NCI-H146 treated with DMSO at 0.1 percent for 48 hours (cell line): ENCODE measurements at regions not wholly inside any gene's neighbourhood (a gene's known extent, or its start where the extent isn't known, plus 50 kb on each side); places are given as distances from the start of the nearest gene placed in this dataset.
"Not testable (repeated sequence)": the region's sequence is repeated elsewhere in the genome, so short reads cannot be mapped to it uniquely, and the experiment has no call there.

Experiments
- DNase-seq: peaks from one replicate; lab custom pipeline; 2025; ENCODE audit not compliant: unreplicated experiment; lab: John Stamatoyannopoulos, UW

GRCh38 chr3:82129221-82129801 lies 367.9 kb upstream of the GBE1 start:
- DNase-seq = no peak

DNA sequence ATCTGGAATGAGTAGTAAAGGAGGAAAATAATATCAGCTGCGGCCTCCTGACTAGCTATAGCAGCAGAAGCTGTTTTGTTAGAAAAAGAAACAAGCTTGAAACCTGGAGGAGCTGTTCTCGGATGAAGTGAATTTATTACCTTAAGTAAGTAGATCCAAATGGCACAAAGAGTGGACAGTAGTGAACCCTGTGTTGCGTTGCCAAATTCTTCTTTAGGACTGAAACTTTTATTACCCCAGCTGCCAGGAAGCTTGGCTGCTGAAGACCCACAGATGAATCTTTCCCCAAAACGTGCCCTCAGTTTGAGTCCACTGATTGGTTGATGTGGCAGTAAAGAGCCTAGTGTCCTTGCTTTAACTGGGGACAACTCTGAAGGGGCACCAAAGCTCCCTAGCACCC lies 366.8 kb upstream of the GBE1 start:
- no peak for DNase-seq

DNA sequence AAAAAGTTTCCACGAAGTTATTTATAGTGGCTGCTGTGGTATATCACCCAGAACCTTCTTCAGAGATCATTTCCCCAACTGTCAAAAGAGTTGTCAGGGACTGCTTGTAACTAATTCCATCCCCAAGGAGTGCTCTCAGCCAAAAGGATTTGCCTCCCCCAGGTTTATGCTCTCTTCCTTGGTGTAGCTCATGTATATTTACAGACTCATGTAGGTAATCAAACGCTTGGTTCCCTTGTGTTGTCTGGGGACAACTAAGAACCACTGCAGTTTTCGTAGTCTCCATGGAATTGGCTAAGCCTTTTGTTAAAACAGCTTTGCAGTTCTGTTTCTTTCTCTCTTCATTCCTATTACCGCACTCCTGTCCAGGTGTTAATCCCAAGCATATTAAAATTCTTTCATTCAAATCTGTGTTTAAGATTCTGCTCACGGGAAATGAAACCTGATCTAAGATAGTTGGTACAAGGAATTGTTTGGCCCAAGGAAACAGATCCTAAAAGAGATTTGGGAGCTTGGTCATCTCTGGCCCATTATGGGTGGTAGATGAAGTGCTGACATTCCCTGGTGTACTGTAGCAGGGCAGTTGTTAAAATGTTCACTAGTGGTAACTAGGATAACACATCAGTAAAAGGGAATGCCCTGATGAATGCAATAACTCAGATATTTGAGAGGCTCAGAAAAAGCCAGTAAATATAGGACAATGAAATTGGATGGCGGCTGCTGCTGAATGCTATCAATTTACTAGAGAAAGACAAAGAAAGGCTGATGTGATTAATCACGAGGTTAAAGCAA lies 361.3 kb upstream of the GBE1 start:
- no peak for DNase-seq

- no peak for DNase-seq
Measured at GRCh38 chr3:82114589-82114988, 353.1 kb upstream of the GBE1 start.

GRCh38 chr3:82110721-82111120 lies 349.3 kb upstream of the GBE1 start:
- not testable (repeated sequence) for DNase-seq

DNA sequence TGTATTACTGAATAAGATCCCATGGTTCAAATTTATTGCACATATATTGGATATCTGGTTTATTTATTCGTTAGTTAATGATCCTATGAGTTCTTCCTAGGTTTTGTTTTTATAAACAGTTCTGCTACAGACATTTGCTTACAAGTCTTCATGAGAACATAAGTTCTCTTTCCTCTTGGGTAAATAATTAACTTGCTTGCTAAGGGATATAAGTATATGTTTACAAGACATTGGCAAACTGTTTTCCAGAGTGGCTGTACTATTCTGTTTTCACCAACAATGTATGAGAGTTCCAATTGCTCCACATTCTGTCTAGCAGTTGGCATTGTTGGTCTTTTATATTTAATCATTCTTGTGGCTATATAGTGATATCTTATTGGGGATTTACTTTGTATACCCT lies 341.8 kb upstream of the GBE1 start:
- DNase-seq = no peak

DNA sequence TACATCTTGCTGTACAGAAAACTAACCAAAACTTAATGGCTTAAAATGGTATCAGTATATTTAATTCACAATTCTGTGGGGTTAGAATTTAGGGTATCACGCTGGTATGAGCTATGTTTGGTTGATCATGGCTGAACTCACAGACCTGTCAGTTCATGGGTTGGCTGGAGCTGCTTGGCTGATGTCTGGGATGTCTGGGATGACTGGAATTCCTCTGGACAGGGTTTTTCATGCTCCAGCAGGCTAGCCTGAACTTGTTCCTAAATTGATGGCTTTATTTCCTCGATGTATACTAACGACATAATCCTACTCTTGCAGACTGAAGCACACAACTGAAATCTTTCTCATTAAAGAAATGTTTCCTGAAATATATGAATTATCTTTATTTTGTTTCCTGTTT lies 338.9 kb upstream of the GBE1 start:
- DNase-seq = no peak

GRCh38 chr3:82093641-82094040 lies 332.2 kb upstream of the GBE1 start:
- DNase-seq = no peak

GRCh38 chr3:82088749-82089148 lies 327.3 kb upstream of the GBE1 start:
- DNase-seq = no peak

GRCh38 chr3:82087958-82088357 lies 326.5 kb upstream of the GBE1 start:
- DNase-seq = no peak

GRCh38 chr3:82085851-82086475 lies 324.5 kb upstream of the GBE1 start:
- no peak for DNase-seq

DNA sequence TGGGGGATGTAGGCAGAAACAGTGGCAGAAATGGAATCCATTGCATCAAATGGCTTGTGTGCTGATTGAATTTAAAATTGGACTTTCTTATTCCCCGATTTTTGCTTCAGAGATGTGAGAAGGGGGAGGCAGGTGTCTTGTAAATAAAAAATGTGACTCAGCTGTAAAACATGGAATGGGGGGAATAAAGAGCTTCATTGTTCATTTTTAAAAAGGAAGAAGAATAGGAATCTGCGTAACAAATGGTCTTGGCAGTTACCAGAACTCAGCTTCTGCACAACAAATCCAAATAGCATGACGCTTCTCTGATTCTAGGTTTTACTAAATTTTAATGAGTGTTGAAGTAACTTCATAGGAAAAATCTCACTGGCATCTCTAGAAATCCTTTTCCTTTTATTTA lies 323.9 kb upstream of the GBE1 start:
- no peak for DNase-seq

GRCh38 chr3:82084824-82085223 lies 323.4 kb upstream of the GBE1 start:
- no peak for DNase-seq

DNA sequence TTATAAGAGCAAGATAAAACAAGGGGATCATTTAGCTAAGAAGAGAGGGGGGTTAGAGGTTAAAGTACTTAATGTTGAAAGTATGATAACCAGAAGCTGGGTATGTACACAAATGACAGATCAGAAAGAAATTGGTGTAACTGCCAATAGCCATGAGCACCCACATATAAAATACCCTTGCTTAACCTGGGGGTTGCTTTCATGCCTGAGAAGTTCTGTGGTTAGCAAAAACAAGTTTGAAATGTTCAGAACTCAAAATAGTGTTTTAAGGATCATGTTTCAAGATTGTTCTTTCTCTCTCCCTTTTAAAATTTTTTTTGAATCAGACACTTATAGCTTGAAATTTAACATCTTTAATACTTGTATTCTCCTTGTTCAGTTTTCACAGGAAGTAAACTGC lies 321.4 kb upstream of the GBE1 start:
- DNase-seq = no peak

DNA sequence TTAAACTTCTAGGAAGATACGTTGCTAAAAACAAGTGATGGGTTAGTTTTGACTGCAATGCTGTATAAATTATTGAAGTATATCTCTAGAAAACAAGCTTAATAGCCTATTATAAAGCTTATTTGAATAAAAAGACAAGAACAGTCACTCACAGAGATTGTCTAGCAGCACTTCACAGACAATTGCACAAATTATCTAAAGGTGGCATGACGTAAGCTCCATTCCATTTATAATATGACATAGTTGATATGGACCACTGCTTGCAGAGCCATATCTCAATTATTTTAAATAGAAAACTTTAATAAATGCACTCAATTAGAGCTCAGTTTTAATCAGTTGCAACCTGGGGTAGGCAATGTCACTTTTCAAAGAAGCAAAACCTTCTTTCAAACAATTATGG lies 319.9 kb upstream of the GBE1 start:
- DNase-seq = peak; percentile 42

DNA sequence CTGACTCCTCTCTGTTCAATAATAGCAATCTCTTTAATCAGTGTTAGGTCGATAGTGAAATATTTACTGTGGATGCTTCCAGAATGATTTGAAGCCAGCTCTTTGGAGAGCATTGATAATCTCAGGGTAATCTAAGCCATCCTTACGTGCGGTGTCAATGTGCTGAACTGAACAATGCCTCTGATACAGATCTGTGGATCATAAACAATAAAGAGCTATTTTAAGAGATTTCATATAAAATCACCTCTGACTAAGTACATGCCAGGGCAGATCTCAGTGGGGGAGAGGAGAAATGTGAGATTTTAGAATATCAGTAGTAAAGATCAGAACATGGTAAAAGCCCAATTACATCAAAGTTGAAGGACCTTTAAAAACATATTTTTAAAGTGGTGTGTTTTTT lies 319.3 kb upstream of the GBE1 start:
- DNase-seq = no peak

DNA sequence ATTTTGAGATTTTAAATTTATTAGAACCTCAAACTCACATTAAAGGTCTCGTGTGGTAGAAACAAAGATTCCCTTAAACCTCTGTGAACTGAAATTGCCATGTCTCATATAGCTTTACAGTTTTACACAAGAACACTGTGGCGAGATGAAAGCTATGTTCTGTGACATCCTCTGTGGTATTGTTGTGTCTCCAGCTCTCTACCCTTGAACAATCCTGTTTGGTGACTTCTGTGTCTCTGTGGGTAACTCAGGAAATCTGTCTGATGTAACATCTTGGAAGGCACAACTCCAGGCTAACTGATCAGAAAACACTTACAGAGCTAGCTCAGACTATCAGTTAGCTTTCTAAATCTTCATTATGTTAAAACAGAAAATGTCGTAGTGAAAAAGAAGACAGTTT lies 318.8 kb upstream of the GBE1 start:
- no peak for DNase-seq

GRCh38 chr3:82079335-82079890 lies 318.0 kb upstream of the GBE1 start:
- DNase-seq = no peak

DNA sequence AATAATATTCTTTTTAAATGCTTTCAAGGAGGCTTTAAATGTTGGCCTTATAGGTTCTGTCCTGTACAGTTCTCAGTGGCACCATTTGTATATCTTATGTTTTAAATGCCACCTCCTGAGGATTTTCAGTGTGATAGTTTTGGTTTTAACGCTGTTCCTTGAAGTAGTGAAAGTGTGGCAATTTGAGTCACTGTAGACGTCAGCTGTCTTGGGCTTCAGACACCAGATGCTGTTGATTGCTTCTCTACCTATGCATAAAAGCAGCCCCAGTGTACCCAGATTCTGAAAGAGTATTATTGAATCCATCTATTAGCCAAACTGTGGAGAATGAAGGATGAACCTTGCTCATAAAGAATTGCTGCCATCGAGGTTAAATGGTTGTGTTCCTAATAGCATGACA lies 316.8 kb upstream of the GBE1 start:
- DNase-seq = no peak

DNA sequence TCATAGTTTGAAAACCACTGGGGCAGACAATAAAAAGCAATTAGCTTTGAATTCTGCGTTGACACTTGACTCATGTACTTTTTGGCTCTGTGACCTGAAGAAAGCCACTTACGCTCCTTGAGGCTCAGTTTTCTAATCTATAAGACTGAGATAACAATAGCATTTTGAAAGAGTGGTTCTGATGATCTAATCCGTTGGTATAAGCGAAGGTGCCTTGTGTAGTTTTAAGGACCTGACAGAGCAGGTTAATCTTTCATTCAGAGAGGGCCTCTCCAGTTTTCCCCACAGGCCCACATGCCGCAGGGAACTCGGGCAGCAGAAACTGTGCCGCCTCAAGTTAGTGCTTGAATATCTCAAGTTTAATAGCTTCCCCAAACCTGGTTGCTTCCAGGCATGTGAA lies 306.0 kb upstream of the GBE1 start:
- no peak for DNase-seq

- no peak for DNase-seq
Measured at GRCh38 chr3:82058809-82059208, 297.4 kb upstream of the GBE1 start.

- DNase-seq = no peak
Measured at GRCh38 chr3:82055792-82056191, 294.3 kb upstream of the GBE1 start.
